Activated CD8-positive, alpha-beta T cell treated with anti-CD3 and anti-CD28 coated beads for 36 hours (primary cell): ENCODE measurements at regions not wholly inside any gene's neighbourhood (a gene's known extent, or its start where the extent isn't known, plus 50 kb on each side); places are given as distances from the start of the nearest gene placed in this dataset.

Source experiments
- ATAC-seq: fragments of 200-7000 bp; cut with Tn5 transposase; one replicate; pipeline ENCODE4 v1.10.0; 2021; ENCODE audit warnings: mild to moderate bottlenecking, moderate library complexity
- CTCF ChIA-PET: fragments of 350-600 bp; sonication (Branson Sonifier 250); formaldehyde crosslinking; loops from one replicate; lab custom pipeline; 2021; ENCODE audit warnings: antibody characterized with exemption; lab: Charles Lee
- POLR2A ChIA-PET: fragments of 350-600 bp; sonication (Branson Sonifier 250); formaldehyde crosslinking; loops from one replicate; lab custom pipeline; 2021; ENCODE audit warnings: antibody characterized with exemption; lab: Charles Lee
- DNase-seq: peaks from one replicate; pipeline ENCODE4 v3.0.0-alpha.2; 2020
- H3K27ac Mint-ChIP-seq: one replicate; pipeline ENCODE4 v1.8.0; 2021; ENCODE audit warnings: mild to moderate bottlenecking, mixed read lengths
- H3K27me3 Mint-ChIP-seq: one replicate; pipeline ENCODE4 v1.8.0; 2021; ENCODE audit warnings: mixed read lengths
- H3K36me3 Mint-ChIP-seq: one replicate; pipeline ENCODE4 v1.8.0; 2021; ENCODE audit warnings: low read depth, mixed read lengths
- H3K4me1 Mint-ChIP-seq: one replicate; pipeline ENCODE4 v1.8.0; 2021; ENCODE audit warnings: low read depth, mixed read lengths
- H3K4me3 Mint-ChIP-seq: one replicate; pipeline ENCODE4 v1.8.0; 2021; ENCODE audit warnings: mild to moderate bottlenecking, moderate library complexity, mixed read lengths
- H3K9me3 Mint-ChIP-seq: one replicate; pipeline ENCODE4 v1.8.0; 2021; ENCODE audit warnings: mixed read lengths
- CTCF ChIP-seq: fragments of 200-600 bp; IDR thresholded peaks from one replicate; pipeline ENCODE4 v1.8.0; 2022; ENCODE audit warnings: antibody characterized with exemption, mild to moderate bottlenecking
- intact Hi-C: fragments of 100-400 bp; cut with micrococcal nuclease; formaldehyde crosslinking; loops from one replicate; pipeline ENCODE4 v1.10.0; 2022

GRCh38 chr7:46123-46829 is 146.1 kb upstream of the FAM20C start:
- H3K9me3 Mint-ChIP-seq = no peaks in the 10 kb centered on the region
- no peak for TF ChIP-seq CTCF
- ChIA-PET CTCF (interaction anchor here (1.2 kb wide), 2 partner anchors 9 to 15 kb away, joined by 3 read pairs; no protein-coding TSS in a partner anchor), POLR2A (no interaction called here)
- ATAC-seq = no peak
- H3K27ac Mint-ChIP-seq = no peak overlapping the region
- peaks cover 24% of the 10 kb centered on the region for H3K27me3 Mint-ChIP-seq
- intact Hi-C loops = no loop called here
- H3K4me3 Mint-ChIP-seq = no peak overlapping the region
- no peak for DNase-seq
- no peaks in the 10 kb centered on the region for H3K36me3 Mint-ChIP-seq
- H3K4me1 Mint-ChIP-seq = peaks cover 4% of the 10 kb centered on the region

GRCh38 chr7:46830-47140 is 145.6 kb upstream of the FAM20C start:
- peaks cover 4% of the 10 kb centered on the region for H3K4me1 Mint-ChIP-seq
- no peak for ATAC-seq
- ChIA-PET CTCF (interaction anchor here (1.2 kb wide), 1 partner anchor 9 kb away, joined by 3 read pairs; no protein-coding TSS in a partner anchor), POLR2A (no interaction called here)
- intact Hi-C loops = no loop called here
- no peak for TF ChIP-seq CTCF
- no peak overlapping the region for H3K27ac Mint-ChIP-seq
- no peaks in the 10 kb centered on the region for H3K36me3 Mint-ChIP-seq
- no peak for DNase-seq
- peaks cover 23% of the 10 kb centered on the region for H3K27me3 Mint-ChIP-seq
- no peaks in the 10 kb centered on the region for H3K9me3 Mint-ChIP-seq
- no peak overlapping the region for H3K4me3 Mint-ChIP-seq

- DNase-seq = no peak
- peaks cover 3% of the 10 kb centered on the region for H3K27me3 Mint-ChIP-seq
- no peak overlapping the region for H3K27ac Mint-ChIP-seq
- POLR2A ChIA-PET = no interaction called here
- TF ChIP-seq CTCF = no peak
- H3K36me3 Mint-ChIP-seq = no peaks in the 10 kb centered on the region
- CTCF ChIA-PET = no interaction called here
- no peaks in the 10 kb centered on the region for H3K4me1 Mint-ChIP-seq
- no peak for ATAC-seq
- intact Hi-C loops = no loop called here
- no peaks in the 10 kb centered on the region for H3K9me3 Mint-ChIP-seq
- no peak overlapping the region for H3K4me3 Mint-ChIP-seq
Observed at GRCh38 chr7:51456-52068, 140.8 kb upstream of the FAM20C start.

- Mint-ChIP-seq H3K27me3 (peaks cover under 1% of the 10 kb centered on the region), H3K27ac (no peak overlapping the region), H3K4me3 (no peak overlapping the region), H3K36me3 (no peaks in the 10 kb centered on the region), H3K9me3 (no peaks in the 10 kb centered on the region), H3K4me1 (no peaks in the 10 kb centered on the region)
- ATAC-seq (no peak), DNase-seq (no peak)
- intact Hi-C loops = no loop called here
- ChIA-PET POLR2A (no interaction called here), CTCF (no interaction called here)
- no peak for TF ChIP-seq CTCF
Observed at GRCh38 chr7:52100-52499, 140.3 kb upstream of the FAM20C start.

- Mint-ChIP-seq H3K4me1 (no peaks in the 10 kb centered on the region), H3K4me3 (no peak overlapping the region), H3K9me3 (no peaks in the 10 kb centered on the region), H3K27me3 (no peaks in the 10 kb centered on the region), H3K36me3 (no peaks in the 10 kb centered on the region), H3K27ac (no peak overlapping the region)
- intact Hi-C loops = no loop called here
- ChIA-PET POLR2A (no interaction called here), CTCF (no interaction called here)
- no peak for TF ChIP-seq CTCF
- DNase-seq = no peak
- no peak for ATAC-seq
Observed at GRCh38 chr7:53531-53930, 138.8 kb upstream of the FAM20C start.
